ENCODE measurements at regions not wholly inside any gene's neighbourhood (a gene's known extent, or its start where the extent isn't known, plus 50 kb on each side); places are given as distances from the start of the nearest gene placed in this dataset.

DNA sequence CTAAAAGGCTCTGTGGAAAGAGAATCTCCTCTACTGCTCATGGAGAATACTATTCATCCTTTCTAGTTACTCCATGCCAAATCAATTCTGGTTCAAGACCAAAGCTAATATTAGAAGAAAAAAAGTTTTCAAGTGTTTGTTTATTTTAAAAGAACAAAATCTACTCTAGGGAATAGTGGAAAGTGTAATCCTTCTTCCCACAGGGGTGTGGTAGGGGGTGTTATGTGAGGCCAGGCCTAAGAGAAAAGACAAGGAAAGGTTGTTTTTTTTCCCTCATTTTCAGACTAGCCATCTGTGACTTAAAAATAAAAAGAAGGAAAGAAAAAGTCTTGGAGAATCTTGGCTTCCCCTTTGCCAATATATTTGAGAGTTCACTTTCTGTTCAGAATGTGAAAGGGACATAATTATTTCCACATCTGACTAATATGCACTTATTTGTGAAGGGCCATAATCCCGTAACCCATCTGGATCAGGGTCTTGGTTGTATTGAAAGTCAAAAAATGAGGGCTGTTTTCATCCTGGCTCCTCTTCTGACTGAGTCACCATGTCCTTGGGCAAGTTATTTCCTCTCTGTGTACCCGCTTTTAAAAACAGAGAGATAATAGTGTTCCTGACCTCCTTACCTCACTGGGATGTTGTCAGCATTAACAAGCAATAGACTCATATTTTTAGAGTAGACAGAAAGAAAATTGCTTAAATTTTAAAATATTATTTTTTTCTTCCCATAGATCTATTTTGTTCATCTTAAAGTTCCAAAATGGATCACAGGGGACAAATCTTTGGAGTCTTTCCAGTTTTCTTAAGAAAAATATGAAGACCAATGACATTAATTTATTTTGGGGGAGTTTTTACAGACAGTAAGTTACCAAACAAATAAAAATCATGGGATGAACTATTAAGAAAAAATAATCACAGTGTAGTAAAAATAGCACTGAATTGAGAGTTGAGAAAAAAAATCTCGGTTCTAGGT, 233.7 kb downstream of the IBTK start:
- no peak for DNase-seq

DNA sequence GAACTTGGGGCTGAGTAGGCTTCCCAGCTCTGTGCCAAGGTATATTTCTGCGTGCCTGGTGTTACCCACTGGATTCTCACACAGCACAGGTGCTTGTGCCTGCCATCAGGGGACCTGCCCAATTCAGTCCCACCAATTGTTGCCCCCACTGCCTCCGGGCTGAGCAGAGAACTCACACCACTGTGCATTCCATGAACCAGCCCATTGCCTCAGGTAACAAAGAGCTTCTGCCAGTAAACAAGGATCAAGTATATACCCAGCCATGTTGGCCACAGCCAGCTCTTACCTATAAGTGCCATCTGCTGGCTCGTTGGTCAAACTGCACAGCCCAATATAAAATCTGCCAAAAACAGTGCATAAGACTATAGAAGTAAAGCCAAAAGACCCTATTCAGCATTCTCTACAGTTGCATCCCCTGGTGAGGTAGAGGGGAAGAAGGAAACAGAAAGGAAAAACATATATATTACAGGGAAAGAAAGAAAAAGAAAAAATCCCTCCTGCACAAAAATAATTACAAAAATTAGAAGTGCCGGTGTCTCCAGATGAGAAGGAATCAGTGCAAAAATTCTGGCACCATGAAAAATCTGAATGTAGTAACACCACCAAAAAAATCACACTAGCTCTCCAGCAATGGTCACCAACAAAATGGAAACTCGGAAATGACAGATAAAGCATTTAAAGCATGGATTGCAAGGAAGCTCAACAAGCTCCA, 241.4 kb downstream of the IBTK start:
- no peak for DNase-seq

DNA sequence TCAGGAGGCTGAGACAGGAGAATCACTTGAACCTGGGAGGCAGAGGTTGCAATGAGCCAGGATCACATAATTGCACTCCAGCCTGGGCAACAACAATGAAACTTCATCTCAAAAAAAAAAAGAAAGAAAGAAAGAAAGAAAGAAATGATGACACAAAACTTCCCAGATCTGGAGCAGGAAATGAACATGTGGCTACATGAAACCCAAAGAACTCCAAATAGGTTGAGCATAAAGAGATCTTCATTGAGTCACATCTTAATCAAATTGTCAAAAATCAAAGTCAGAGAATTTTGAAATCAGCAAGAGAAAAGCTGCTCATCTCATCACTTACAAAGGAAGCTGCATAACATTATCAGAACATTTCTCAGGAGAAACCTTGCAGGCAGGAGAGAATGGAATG, 247.0 kb downstream of the IBTK start:
- no peak for DNase-seq

DNA sequence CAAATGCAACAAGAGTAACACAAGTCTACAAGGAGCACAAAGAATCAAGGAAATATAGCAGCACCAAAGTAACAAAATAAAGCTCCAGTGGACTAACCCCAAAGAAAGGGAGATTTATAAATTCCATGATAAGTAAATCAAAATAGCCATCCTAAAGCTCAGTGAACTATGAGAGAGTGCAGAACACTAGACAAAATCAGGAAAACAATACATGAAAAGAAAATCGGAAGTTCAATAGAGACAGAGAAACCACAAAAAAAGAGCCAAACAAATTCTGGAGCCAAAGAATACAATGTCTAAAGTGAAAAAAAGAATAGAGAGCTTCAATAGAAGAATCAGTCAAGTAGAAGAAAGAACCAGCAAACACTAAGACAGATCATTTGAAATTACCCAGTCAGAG, 247.3 kb upstream of the TENT5A start:
- no peak for DNase-seq

DNA sequence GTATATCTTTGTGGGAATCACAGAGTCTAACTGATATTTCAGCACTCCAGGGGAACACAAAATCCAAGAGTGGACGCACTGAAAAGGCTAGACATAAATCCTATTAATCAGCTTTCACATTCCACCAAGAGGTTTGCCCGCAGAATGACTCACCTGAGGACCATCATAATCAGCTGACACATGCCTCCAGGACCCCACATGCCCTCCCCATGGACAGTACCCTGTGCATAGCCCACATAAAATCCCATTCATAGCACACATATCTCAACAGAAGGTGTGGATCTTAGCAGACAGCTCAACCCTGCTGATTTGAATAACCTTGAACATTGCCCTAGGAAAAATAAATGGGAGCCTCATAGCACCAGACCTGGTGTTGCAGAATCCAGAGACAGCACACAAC, 246.8 kb upstream of the TENT5A start:
- no peak for DNase-seq

DNA sequence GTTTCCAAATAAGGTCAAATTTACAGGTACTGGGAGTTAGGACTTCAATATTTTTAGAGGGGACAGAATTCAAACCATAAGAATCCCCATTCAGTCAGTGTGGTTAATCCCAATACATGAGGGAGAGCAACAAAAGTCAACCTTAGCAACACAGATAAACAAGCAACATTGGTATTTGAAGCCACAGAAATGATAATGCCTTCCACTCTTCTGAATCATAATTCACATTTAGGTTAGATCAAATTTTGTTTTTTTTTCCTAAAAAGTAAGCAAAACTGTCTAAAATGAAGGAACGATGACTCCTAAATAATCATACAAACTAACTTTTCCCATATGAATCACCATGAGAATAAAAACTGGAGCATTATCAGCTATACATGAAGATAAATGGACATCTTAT, 246.0 kb upstream of the TENT5A start:
- DNase-seq = no peak

DNA sequence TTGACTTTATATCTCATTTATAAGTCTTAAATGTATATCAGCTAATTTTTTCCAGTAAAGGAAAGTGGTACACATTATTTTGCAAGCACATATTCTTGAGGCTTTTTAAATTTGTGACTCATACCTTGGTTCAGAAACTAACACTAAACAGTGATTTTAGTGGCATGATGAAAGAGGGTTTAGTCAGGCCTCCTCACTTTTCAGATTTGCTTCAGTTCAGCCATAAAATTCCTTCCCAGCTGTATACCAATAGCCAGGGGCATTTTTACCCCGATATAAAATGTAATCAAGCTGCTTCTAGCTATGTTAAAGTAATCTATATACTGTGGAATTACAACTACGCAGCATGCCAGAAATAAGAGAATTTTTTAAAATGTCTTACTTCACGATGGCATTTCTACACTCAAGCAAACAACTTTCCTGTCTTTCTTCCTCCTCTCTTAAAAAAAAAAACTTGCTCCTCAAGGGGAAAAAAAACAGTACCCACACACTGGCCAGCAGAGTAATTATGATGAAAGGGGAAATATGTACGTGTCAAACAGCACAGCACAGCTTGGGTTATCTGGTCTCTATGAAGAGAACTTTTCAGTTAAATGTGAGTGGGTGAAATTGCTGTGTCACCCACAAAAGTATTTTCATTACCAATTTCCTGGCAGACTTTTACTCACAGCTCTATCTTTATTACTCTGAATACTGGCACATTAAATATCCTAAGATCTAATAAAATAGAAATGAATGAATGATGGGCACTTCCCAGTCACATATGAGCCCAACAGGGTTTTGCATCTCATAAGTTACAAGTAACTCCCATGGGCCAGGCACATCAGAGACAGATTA, 244.8 kb upstream of the TENT5A start:
- DNase-seq = no peak

DNA sequence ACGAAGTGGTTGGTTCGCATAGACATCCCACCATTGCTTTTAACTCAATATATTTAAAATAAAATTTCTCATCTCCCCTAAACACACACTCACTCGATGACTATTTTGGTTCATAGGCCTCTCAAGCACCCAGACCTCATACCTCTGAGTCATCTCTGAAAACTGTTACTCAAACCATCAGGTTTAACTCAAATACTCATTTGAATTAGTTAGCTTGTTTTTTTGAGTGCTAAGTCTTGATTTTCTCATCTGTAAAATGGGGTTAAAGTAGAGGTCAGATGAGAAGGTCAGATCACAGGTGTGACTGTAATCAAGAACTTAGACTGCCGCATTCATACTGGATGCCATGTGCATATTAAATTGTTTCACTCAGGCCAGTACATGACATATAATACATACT, 243.9 kb upstream of the TENT5A start:
- no peak for DNase-seq

DNA sequence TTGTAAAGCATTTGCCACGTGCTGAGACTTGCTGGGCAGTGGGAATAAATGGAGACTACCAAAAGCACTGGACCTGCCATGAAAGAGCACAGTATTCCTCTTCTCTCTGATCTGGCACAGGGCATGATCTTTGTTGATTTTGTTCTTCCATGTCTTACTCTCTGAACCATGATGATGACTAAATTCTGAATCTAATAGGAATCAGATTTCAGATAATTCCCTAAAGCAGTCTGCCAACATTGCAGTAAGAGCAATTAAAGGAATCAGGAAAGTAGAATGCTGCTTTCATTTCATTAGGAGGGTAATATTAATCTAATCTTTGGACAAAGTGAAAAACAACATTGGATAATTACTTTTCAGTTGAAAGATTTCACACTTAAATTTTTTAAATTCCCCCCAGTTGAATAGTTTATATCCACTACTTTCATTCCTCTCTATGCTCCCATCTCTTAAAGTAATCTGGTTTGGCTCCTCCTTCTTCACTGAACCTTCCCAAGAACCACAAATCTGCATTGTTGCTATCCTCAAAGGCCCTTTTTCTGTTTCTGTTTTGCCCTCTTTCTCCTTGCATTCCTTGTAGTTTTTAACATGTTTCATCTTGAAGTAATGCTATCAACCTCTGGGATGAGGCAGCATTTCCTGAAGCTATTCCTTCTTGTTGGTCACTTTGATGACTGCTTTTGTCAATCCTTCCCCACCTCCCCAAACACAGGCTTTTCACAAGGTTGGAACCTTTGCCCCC, 243.2 kb upstream of the TENT5A start:
- no peak for DNase-seq

DNA sequence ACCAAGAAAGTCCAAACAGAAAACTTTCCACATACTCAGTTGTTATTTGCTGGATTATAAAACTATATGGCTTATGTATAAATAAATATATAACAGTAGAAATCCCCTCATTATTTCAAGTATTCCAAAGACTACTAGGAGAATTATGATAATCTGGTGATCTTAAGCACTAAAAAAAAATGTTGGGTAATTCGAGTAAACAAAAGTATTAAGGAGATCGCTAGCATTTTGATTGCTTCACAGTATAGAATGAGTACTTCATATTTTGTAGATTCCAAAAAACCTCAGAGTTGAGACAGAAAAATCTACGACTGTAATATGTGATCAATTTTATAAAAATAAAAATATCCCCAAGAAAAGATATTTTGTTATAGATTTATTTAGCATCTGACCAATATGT, 236.4 kb upstream of the TENT5A start:
- DNase-seq = no peak

DNA sequence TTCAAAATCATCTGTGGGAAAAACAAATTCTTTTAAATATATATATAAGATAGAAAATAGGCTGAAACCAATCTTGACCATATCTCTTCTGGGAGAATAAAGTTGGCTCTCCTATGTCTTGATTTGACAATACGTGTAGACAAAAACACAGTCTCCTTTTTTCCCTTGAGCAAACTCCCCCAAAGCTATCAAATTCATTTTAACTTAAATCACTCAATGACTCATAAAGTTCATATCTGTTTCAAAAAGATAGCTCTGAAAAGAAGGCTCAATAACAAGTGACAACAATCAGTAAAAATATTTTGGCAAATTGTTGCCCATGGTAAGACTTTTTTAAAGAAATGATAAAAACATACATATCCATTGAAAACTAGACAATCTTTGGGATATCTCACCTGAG, 236.0 kb upstream of the TENT5A start:
- DNase-seq = no peak

DNA sequence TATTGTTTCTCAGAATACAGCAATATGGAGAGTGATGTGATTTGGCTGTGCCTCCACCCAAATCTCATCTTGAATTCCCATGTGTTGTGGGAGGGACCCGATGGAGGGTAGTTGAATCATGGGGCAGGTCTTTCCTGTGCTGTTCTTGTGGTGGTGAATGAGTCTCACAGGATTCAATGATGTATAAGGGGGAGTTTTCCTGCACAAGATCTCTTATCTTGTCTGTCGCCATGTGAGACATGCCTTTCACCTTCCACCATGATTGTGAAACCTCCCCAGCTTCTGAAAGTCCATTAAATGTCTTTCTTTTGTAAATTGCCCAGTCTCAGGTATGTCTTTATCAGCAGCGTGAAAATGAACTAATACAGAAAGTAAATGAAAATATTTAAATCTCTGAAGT, 234.8 kb upstream of the TENT5A start:
- DNase-seq = no peak

DNA sequence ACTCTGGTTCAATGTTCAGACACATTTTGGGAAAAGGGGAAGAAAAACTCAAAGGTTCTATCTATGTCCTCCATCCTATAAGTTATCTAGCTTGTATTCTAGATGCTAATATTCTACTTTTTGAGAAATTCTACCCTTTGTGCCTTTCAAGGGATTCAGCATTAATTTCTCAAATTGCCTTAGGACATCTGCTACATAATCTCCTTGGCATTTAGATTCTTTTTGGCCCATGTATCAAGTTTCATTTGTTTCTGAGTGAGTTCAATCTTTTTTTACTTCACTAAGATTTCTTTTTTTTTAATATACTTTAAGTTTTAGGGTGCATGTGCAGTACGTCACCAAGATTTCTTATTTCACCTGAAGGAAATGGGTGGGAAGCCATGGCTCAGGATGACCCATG, 232.7 kb upstream of the TENT5A start:
- DNase-seq = no peak

DNA sequence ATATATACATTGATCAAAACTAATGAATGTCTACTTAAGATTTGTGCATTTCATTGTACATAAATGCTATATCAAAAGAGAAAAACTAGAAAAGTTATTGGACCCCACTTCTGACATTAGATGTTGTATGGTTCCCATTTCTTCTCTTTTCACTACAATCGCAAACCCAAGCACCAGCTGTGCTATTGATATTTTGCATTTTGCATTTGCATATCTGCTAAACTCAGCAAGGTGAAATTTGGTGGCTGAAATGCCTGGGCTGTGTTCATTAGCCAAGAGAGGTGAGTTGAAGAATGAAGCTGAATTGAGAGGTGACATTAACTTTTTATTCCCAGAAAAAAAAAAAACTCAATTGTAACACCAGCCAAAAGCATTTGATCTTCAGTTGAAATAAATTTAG, 232.1 kb upstream of the TENT5A start:
- no peak for DNase-seq

DNA sequence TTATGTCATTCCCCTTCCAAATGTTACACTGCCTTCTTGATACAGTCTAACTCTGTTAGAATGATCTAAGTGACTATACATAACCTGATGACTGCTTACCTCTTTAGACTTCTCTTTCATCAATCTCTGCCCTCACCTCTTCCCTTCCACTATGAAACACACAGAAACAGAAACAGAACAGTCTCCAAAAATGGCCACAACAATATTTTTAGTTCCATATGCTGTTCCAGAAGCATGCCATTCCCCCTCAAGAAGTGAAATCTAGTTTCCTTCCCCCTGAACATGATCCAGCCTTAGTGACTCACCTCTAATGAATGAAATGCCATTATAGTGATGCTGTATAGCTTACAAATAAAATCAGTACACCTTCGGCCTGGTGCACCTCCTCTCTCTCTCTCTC, 229.3 kb upstream of the TENT5A start:
- no peak for DNase-seq

DNA sequence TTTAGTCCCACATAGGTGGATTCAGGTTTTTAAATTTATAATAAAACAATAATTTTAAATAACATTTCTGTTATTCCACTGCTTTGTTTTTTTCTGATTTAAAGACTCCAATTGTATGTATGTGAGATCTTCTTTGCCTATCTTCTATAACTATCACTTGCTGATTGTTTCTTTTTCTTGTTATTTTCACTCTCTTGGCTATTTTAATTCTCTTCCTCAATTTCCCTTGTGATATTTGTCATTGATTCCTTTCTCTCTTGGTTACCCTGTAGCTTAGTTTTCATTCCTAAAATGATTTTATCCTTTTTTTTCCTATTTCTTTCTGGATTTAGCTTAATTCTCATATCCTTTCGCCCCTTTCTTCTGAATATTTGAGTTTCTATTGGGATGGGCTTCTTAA, 227.3 kb upstream of the TENT5A start:
- no peak for DNase-seq

DNA sequence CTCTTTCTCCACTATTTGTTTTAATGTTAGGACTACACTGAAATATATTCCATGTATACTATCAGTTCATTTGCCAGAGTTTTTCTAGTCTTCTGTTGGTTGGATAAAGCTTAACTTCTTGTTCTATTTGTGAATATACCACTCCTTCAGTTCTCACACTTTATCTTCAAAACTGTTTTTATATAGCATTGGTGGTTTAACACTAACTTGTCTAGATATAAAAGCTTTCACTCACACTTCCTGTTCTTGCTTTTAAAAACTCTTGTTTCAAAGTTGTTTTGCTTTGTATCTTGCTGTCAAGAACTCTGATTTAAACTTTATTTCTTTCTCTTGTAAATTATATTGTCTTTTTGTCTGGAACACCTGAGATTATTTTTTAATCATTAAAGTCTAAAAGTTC, 226.8 kb upstream of the TENT5A start:
- no peak for DNase-seq

DNA sequence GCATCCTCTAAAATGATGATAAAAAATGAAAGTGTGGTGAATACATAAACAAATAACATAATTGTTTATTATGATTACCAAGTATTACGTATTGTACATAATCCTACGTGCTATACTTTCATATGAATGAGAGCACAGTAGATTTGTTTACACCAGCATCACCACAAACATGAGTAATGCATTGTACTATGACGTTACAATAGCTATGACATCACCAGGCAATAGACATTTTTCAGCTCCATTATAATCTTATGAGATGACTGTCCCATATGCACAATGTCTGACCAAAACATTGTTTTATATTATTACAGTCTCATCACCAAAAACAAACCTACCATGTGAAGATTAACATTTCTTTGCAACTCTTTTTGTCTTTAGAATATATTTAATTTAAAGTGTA, 225.7 kb upstream of the TENT5A start:
- DNase-seq = no peak

DNA sequence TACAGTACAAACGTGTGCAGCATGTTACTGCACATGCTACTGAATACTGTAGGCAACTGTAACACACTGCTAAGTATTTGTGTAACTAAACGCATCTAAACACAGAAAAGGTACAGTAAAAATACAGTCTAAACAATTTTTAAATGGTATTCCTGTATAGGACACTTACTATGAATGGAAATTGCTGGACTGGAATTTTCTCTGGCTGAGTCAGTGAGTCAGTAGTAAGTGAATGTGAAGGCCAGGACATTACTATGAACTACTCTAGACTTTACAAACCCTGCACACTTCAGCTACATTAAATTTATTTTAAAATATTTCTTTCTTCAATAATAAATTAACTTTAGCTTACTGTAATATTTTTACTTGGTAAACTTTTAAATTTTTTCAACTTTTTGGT, 225.0 kb upstream of the TENT5A start:
- DNase-seq = no peak

DNA sequence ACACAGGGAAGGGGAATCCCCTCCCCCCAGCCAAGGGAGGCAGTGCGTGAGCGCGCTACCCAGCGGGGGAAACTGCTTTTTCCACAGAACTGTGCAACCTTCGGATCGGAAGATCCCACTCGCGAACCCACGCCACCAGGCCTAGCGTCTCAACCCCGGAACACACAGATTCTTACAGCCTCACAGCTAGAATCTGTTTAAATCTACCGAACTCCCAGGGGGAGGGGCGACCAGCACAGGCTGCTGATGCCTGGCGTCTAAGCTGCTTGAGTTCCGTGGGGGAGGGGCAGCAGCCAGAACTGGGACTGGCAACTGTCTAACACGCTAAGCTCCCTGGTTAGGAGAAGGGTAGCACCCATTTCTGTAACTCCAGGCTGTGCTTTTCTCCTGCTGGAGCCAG, 217.3 kb upstream of the TENT5A start:
- DNase-seq = no peak

DNA sequence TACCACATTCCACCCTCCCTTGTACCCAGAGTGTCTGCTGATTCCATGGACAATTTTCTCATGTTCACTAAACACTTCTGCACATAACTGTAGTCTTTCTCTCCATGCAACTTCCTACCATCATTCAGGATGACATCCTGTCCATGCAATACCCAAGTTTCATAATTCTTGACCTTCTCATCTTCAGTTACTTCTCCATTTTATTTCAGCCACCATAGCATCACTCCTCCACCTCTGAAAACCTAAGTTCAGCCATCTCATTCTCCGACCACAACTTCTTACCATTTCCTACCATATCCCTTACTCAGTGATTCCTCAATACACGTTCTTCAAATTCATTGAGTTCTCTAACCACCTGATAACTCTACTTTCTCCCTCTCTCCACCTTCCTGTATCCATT, 216.5 kb upstream of the TENT5A start:
- DNase-seq = no peak

DNA sequence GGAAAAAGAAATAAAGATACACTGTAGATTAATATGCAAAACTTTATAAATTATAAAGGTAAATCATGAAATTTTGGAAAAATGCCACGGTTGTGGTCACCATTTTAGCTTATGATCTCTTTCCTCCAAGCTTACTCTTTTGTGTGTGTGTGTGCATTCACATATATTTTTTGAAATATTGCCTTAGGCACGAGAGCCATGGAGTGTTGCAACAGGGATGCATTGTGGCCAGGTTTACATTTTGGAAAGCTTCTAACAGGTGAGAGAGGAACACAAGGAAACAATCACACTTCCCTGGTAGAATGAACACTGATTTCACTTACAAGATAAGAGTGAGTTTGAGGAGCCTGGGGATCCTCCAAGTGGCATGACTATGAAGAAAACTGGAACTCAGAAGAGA, 214.5 kb upstream of the TENT5A start:
- no peak for DNase-seq

DNA sequence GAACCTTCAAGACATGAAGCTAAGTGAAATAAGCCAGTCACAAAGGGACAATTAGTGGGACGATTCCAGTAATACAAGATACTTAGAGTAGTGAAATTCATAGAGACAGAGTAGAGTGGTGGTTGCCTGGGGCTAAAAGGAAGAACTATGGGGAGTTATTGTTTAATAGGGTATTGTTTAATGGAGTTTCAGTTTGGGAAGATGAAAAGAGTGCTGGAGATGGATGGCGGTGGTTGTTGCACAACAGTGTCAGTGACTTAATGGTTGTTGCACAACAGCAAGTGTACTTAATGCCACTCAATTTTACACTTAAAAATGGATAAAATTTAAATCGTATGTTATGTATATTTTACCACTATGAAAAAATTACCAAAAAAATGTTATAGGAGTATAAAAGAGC, 209.7 kb upstream of the TENT5A start:
- no peak for DNase-seq
